HG02870 (cell line): ENCODE measurements at regions not wholly inside any gene's neighbourhood (a gene's known extent, or its start where the extent isn't known, plus 50 kb on each side); places are given as distances from the start of the nearest gene placed in this dataset.

Experiments used
- ATAC-seq: cut with Tn5 transposase; IDR thresholded peaks from one replicate; pipeline ENCODE4 v1.9.1; 2021; ENCODE audit warnings: mild to moderate bottlenecking, moderate library complexity; ENCODE audit not compliant: unreplicated experiment

- no peak for ATAC-seq
These were observed 823.2 kb upstream of the LCORL start for GRCh38 chr4:18844726-18845125.

GRCh38 chr4:18842431-18842830 is 820.9 kb upstream of the LCORL start:
- ATAC-seq: no peak

GRCh38 chr4:18840481-18840880 is 818.9 kb upstream of the LCORL start:
- ATAC-seq: no peak

- ATAC-seq: no peak
These were observed 794.8 kb upstream of the LCORL start for GRCh38 chr4:18816228-18816895.

- no peak for ATAC-seq
These were observed 794.2 kb upstream of the LCORL start for GRCh38 chr4:18815779-18816173.

- ATAC-seq: no peak
These were observed 793.7 kb upstream of the LCORL start for GRCh38 chr4:18815081-18815778.

GRCh38 chr4:18813771-18814170 is 792.2 kb upstream of the LCORL start:
- ATAC-seq: no peak

- no peak for ATAC-seq
These were observed 791.5 kb upstream of the LCORL start for GRCh38 chr4:18813055-18813454.

GRCh38 chr4:18803781-18804180 is 782.2 kb upstream of the LCORL start:
- no peak for ATAC-seq

GRCh38 chr4:18798123-18798522 is 776.6 kb upstream of the LCORL start:
- no peak for ATAC-seq

GRCh38 chr4:18795794-18796193 is 774.2 kb upstream of the LCORL start:
- ATAC-seq: no peak

GRCh38 chr4:18777190-18777930 is 755.8 kb upstream of the LCORL start:
- no peak for ATAC-seq

- ATAC-seq: no peak
These were observed 746.4 kb upstream of the LCORL start for GRCh38 chr4:18767921-18768320.

- no peak for ATAC-seq
These were observed 735.1 kb upstream of the LCORL start for GRCh38 chr4:18756671-18757070.

- ATAC-seq: no peak
These were observed 732.6 kb upstream of the LCORL start for GRCh38 chr4:18754180-18754579.

GRCh38 chr4:18751083-18751482 is 729.5 kb upstream of the LCORL start:
- ATAC-seq: no peak

GRCh38 chr4:18749391-18749790 is 727.8 kb upstream of the LCORL start:
- ATAC-seq: no peak

GRCh38 chr4:18736551-18736950 is 715.0 kb upstream of the LCORL start:
- no peak for ATAC-seq

- no peak for ATAC-seq
These were observed 714.2 kb upstream of the LCORL start for GRCh38 chr4:18735740-18736268.

GRCh38 chr4:18734405-18734804 is 712.9 kb upstream of the LCORL start:
- no peak for ATAC-seq

- no peak for ATAC-seq
These were observed 712.4 kb upstream of the LCORL start for GRCh38 chr4:18733961-18734360.

GRCh38 chr4:18722748-18723191 is 701.2 kb upstream of the LCORL start:
- ATAC-seq: no peak
